ENCODE measurements at regions not wholly inside any gene's neighbourhood (a gene's known extent, or its start where the extent isn't known, plus 50 kb on each side); places are given as distances from the start of the nearest gene placed in this dataset.
"Not testable (repeated sequence)": the region's sequence is repeated elsewhere in the genome, so short reads cannot be mapped to it uniquely, and the experiment has no call there.

GRCh38 chr2:90287751-90288150, 1596.3 kb downstream of the RPIA start:
- not testable (repeated sequence) for TF ChIP-seq CTCF (IDR thresholded peaks at IDR 0.05; ENCODE audit: insufficient read depth, low read depth, low read length); EZH2 (IDR thresholded peaks at IDR 0.05; ENCODE audit: insufficient read depth, low read length)
